ENCODE measurements at regions not wholly inside any gene's neighbourhood (a gene's known extent, or its start where the extent isn't known, plus 50 kb on each side); places are given as distances from the start of the nearest gene placed in this dataset.

- TF ChIP-seq POLR2AphosphoS5 (IDR thresholded peaks at IDR 0.05; ENCODE audit: low read depth, low read length) (no peak), TAF1 (IDR thresholded peaks at IDR 0.05; ENCODE audit: borderline replicate concordance, low read depth, low read length) (no peak)
Observed at GRCh38 chr3:144839991-144840390, 868.4 kb downstream of the DIPK2A start.
